GM19328 (cell line): ENCODE measurements at regions not wholly inside any gene's neighbourhood (a gene's known extent, or its start where the extent isn't known, plus 50 kb on each side); places are given as distances from the start of the nearest gene placed in this dataset.
"Not testable (repeated sequence)": the region's sequence is repeated elsewhere in the genome, so short reads cannot be mapped to it uniquely, and the experiment has no call there.

Experiments
- ATAC-seq: cut with Tn5 transposase; IDR thresholded peaks from one replicate; pipeline ENCODE4 v1.9.1; 2021; ENCODE audit warnings: mild to moderate bottlenecking, moderate library complexity; ENCODE audit not compliant: unreplicated experiment

GRCh38 chr14:53858345-53858684 lies 98.3 kb downstream of the BMP4 start:
- no peak for ATAC-seq

GRCh38 chr14:53857625-53858344 lies 98.8 kb downstream of the BMP4 start:
- no peak for ATAC-seq

GRCh38 chr14:53855574-53855973 lies 101.1 kb downstream of the BMP4 start:
- ATAC-seq, result no peak

GRCh38 chr14:53855127-53855526 lies 101.5 kb downstream of the BMP4 start:
- no peak for ATAC-seq

GRCh38 chr14:53851394-53852090 lies 105.1 kb downstream of the BMP4 start:
- ATAC-seq, result no peak

- no peak for ATAC-seq
Measured at GRCh38 chr14:53850714-53851296, 105.8 kb downstream of the BMP4 start.

GRCh38 chr14:53849549-53849948 lies 107.1 kb downstream of the BMP4 start:
- no peak for ATAC-seq

- no peak for ATAC-seq
Measured at GRCh38 chr14:53848854-53849253, 107.8 kb downstream of the BMP4 start.

- no peak for ATAC-seq
Measured at GRCh38 chr14:53847881-53848280, 108.7 kb downstream of the BMP4 start.

GRCh38 chr14:53847057-53847456 lies 109.6 kb downstream of the BMP4 start:
- no peak for ATAC-seq

- ATAC-seq, result no peak
Measured at GRCh38 chr14:53845813-53846693, 110.6 kb downstream of the BMP4 start.

- no peak for ATAC-seq
Measured at GRCh38 chr14:53842938-53843337, 113.7 kb downstream of the BMP4 start.

- no peak for ATAC-seq
Measured at GRCh38 chr14:53841109-53842099, 115.2 kb downstream of the BMP4 start.

GRCh38 chr14:53840444-53840843 lies 116.2 kb downstream of the BMP4 start:
- no peak for ATAC-seq

- no peak for ATAC-seq
Measured at GRCh38 chr14:53838374-53838773, 118.3 kb downstream of the BMP4 start.

GRCh38 chr14:53837656-53838055 lies 119.0 kb downstream of the BMP4 start:
- ATAC-seq, result not testable (repeated sequence)

GRCh38 chr14:53836551-53836950 lies 120.1 kb downstream of the BMP4 start:
- ATAC-seq, result no peak

- no peak for ATAC-seq
Measured at GRCh38 chr14:53828820-53829219, 127.8 kb downstream of the BMP4 start.

GRCh38 chr14:53824061-53824460 lies 132.6 kb downstream of the BMP4 start:
- no peak for ATAC-seq

- ATAC-seq, result no peak
Measured at GRCh38 chr14:53814392-53814791, 142.2 kb downstream of the BMP4 start.
